HK-2 (cell line): ENCODE measurements at regions not wholly inside any gene's neighbourhood (a gene's known extent, or its start where the extent isn't known, plus 50 kb on each side); places are given as distances from the start of the nearest gene placed in this dataset.

ENCODE experiments used
- DNase-seq: peaks from one replicate; pipeline ENCODE4 v3.0.0-alpha.2; 2018; ENCODE audit not compliant: unreplicated experiment

DNA sequence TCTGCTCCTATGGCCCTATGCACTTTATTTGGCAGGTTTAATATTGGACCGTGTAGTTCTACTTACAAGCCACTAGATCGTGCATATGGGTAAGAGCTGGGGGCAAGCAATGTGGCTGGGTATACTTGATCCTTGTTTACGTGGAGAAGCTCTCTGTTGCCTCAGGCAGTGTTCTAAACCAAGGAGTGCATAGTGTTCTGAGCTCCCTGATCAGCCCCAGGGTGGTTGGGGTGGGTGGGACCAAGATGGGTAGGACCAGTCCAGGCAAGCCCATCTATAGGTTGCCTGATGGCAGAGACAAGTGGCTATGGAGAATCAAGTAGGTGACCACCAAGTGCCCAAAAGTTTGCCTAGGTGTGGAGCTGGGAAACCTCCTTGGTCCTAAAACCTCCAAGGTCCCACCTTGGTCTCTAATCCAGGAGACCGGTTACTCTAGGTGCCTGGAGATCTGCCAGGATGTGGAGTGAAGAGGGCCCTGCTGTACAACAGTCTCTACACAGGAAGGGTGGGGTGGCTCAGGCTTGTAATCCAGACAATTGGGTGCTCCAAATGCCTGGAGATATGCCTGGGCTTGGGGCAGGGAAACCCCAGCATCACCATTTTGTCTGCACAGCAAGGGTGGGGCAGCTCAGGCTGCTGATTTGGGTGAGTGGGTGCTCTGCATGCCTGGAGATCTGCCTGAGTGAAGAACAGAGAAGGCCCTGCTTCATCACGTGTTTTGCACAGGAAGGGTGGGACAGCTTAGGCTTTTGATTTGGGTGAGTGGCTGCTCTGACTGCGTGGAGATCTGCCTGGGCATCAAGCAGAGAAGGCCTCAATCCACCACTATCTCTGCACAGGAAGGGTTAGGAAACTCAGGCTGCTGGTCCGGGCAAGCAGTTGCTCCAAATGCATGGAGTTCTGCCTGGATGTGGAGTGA is 659.8 kb downstream of the TLE4 start:
- DNase-seq, result no peak

DNA sequence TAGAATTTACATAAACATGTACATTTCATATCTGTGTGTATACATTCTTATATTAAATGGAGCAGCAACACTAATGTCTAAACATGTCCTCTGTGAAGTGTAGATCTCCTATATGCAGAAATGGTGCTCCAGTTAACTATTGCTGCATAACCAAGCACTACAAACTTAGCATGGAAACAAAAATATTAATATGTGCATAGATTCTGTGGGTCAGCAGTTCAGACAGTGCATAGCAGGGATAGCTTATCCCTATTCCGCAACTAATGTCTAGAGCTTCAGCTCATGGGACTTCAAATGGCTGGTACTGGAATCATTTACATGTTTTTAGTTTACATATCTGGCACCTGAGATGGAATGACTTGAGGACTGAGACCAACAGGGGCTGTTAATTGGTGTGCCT is 652.1 kb downstream of the TLE4 start:
- DNase-seq, result no peak

DNA sequence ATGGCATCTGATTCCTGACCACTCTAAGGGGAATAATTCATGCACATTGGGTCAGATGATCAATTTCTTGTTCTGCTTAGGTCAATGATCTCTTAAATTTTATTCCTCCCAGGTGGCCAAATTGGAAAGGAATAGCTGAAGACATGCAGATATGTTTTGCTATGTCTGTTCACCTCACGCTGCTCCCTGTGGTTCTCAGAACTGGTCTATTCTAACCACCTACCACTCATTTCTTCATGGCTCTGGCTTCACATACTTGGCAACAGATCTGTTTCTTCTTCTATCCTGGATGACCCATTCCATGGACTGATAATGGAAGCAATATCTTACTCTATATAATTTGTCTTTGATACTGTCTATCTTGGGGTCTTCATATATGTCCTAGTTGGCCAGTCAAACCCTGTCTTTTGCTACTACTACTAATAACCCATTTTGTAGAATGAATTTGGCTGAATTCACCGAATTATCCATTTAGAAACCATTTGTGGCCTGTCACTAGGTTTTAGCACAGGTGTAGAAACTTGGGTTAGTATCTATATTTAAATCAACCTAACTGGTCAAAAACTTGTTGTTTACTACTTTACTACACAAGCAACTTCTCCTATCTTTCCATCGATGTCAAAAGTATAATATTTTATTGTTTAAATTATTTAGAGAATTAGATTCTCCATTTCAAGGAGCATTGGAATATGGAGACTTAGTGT is 650.9 kb downstream of the TLE4 start:
- DNase-seq, result no peak

DNA sequence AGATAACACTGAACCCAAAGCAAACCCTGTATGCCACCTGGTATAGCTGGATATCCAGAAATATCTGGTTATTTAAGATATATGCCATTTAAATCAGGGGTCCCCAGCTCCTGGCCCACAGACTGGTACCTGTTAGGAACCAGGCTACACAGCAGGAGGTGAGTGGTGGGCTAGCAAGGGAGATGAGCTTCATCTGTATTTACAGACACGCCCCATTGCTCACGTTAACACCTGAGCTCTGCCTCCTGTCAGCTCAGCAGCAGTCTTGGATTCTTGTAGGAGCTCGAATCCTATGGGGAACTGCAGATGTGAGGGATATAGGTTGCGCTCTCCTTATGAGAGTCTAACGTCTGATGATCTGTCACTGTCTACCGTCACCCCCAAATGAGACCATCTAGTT is 646.6 kb downstream of the TLE4 start:
- no peak for DNase-seq

DNA sequence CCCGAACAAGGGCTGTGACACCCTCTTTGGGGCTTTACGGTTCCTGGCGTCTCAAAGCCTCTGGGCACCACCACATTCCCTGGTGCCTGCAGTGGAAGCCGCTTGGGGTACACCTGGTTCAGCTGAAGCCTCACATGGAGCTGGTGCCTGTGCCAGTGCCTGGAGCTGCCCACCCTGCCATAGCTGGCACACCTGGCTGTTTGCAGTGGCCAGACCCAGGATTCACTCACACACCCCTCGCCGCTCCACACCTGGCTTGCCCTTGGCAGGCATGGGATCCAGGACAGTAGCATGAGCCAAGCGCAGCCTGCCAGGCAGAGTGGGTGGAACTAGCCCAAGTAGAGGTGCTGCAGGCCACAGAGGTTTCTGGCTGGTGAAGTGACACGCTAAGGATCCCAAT is 641.8 kb downstream of the TLE4 start:
- no peak for DNase-seq

DNA sequence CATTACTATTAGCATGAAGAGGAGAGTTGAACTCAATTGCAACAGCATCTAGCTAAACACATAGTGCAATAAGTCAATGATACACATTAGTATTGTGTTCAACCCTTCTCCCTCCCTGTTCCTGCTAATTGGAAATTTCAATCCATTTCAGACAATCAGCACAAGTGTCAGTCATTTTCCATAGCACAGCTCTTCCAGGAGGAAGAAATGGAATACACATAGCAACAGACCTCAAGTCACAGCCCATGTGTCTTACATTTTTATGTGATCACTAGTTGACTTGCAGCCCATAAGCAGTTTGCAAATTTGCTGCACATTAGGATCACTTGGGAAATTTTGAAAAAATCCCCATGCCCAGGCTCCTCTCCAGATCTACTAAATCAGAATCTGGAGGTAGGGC is 636.9 kb downstream of the TLE4 start:
- no peak for DNase-seq

DNA sequence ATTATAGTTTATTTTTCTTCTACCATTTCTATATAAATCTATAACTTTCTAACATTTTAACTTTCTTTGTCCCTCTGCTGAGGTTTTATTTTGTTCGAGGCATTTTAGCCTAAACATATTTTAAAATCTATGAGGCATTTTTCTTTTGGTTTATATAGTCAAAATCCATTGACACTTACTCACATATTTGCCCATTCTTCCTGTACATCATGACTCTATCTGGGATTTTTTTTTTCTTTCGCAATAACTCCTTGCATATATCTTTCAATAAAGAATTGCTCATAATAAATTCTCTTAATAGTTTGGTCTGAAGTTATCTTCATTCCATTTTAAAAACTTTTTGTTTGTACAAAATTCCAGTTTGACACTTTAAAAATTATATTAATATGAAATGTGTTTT is 632.3 kb downstream of the TLE4 start:
- no peak for DNase-seq

DNA sequence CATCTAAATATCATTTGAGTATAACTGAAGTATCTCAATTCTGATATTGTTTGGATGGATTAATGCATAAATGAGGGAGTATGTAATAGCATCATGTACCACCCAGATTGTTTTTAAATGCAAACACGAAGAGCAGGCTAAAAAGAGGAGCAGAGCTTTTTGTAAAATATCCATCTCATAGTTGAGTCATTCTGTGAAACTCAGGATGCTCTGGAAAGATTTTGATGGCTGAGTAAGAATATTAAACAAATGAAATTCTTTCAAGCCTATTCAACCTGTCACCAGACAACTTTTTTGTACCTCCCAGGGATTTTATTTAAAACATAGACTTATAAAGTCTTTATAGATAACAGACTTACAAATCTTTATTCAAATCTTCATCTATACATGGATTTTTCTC is 625.9 kb downstream of the TLE4 start:
- no peak for DNase-seq

DNA sequence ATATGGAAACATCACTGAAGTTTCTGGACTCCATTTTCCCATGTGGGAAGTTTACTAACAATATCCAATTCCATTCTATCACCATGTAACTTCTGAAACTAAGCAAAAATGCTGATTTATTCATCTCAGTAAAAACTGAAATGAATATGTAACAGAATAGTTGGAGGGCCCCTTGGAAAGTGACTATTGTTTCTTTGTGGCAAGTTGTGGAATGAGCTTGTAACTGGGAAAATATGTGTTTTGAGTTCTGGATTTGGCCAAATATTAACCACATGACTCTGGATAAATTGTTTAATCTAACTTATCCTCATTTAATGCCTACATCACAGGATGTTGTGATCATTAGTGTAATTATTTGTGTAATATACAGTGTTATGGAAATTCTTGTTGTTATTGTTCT is 619.3 kb downstream of the TLE4 start:
- no peak for DNase-seq

DNA sequence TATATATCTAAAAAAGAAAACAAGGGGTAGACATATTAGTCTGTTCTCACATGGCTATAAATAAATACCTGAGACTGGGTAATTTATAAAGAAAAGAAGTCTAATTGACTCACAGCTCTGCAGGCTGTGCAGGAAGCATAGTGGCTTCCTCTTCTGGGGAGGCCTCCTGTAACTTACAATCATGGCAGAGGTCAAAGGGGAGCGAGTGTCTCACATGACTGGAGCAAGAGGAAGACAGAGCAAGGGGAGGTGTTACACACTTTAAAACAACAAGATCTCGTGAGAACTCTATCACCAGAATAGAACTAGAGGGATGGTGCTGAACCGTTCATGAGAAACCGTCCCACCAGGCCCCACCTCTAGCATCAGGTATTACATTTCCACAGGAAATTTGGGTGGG is 616.8 kb downstream of the TLE4 start:
- no peak for DNase-seq

DNA sequence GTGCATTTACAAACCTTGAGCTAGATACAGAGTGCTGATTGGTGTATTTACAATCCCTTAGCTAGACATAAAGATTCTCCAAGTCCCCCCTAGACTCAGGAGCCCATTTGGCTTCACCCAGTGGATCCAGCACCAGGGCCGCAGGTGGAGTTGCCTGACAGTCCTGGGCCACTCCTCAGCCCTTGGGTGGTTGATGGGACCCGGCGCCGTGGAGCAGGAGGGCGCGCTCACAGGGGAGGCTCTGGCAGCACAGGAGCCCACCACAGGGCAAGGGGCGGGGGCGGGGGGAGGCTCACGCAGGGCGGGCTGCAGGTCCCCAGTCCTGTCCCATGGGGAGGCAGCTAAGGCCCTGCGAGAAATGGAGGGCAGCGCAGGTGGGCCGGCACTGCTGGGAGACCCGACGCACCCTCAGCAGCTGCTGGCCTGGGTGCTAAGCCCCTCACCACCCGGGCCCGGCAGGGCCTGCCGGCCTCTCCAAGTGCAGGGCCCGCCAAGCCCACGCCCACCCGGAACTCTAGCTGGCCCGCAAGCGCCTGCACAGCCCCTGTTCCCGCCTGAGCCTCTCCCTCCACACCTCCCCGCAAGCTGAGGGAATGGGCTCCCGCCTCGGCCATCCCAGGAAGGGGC is 613.5 kb downstream of the TLE4 start:
- DNase-seq, result no peak

DNA sequence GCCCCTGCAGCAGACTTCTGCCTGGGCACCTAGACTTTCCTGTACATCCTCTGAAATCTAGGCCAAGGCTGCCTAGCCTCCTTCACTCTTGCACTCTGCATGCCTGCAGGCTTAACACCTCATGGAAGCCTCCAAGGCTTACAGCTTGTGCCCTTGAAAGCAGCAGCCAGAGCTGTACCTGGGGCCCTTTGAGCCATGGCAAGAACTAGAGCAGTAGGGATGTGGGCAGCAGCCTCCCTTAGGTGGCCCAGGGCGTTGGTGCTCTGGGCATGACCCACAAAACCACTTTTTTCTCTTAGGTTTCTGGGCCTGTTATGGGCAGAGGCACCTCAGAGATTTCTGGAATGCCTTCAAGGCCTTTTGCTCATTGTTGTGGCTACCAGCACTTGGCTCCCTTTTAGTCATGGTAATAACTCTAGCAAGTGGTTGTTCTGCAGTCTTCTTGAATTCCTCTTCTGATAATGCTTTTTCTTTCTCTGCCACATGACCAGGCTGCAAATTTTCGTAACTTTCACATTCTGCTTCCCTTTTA is 606.2 kb downstream of the TLE4 start:
- no peak for DNase-seq

DNA sequence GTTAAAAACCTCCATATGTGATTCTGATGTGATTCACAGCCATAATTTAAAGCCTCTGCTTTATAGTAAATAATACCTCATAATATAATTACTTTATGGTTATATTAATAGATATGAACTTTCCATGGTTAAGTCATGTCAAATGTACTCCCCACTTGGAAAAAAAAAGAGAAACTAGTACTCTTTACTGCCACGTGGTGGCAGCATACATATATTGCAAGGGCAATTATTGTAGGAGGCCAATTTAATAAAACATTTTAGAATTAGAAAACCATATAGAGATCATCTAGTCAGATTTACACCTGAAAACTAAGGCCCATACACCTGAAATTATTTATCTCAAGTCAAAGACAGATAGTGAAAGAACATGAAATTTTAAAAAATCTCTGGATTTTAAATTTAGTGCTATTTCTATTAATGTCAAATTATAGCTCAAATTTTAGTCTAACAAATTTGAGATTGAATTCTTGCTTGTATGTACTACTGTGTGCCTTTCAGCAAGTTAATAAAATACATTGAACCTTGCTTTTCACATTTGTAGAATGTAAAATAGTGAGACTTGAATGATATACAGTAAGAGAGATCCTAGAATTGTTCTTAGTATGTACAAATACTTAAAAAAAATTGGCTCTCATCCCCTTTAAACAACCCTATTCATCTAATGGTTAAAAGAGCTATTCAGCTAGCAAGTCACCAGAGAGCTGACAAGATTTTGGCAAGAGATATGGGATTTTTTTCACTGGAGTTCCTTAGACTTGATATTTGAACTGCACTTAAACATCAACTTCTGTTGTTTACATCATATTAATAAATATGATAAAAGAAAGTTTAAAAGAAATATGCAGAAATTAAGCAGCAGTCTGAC is 603.8 kb downstream of the TLE4 start:
- no peak for DNase-seq

DNA sequence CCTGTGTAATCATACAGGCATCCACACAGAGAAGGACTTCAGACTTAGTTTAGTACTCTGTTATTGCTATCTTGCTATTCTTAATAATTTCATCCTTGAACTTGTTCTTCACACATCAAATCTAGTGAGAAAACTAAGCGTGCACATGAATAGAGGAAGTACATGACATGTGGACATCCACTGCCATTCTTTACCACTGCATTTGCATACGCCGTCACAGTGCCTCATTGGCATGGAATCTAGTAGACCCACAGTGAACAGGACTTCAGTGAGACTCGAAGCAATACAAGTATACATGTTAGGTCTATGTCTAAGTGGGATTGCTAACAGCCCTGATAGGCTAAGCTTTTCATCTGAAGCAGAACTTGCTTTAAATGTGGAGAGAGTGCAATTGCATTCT is 592.1 kb downstream of the TLE4 start:
- no peak for DNase-seq

DNA sequence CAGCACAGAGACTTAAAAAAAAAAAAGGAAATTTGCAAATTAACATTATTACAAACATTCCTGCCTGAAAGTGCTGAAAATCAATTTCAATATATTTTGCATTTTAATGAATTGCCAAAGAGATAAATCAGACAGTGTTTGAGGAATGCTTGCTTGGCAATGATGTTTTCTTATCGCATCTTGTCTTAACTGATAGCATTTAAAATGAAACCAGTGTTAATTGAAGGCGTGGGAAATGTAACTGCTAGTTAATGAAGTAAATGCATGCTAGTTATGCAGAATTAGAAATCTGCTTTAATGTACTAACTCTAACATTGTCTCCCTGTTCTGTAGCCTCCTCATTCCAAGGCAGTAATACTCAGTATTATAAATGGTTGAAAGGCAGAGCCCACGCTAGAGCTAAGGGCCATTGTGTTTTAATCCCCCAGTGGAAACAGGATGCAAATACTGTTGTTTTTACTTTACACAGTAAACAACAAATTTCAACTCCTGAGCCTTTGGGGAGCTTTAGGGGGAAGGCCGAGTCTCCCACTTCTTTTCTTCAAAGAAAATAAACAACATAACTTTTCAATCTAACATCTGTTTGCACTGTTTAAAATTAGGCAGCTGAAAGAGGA is 586.9 kb downstream of the TLE4 start:
- no peak for DNase-seq

DNA sequence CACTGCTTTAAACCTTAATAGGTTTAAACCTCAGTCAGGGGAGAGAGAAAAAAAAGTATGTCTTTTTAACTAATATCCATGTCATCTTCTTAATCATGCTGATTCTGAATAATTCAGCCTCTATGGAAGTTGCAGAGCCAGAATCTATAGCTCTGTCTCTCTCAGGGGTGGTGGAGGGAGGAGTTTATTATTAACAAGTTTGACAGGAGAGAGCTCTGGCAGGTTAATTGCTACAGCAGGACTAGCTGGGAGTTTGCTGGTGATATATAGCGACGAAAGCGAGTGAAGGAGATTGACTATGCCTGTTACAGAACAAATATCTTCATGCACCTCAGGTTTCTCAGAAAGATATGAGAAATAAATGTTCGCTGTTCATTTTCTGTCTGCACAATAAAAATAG is 586.4 kb downstream of the TLE4 start:
- DNase-seq, result no peak

DNA sequence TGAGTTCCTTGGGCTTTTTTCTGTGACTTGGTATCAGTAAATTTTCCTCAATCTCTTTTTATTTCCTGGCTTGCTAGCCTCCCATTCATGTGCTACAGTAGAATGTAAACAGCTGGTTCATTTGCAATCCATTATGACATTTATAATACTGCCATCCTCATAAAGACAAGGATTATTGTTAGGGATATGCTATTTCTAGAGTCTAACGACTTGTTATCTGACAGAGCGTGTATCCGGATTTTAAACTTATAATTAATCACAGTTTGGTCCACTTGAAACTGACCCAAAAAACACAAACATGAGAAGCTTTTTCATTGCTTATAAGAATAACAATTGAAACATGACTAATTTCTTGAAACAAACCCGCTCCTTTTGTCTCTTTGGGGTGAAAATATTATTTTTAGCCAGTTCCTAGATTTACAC is 585.8 kb downstream of the TLE4 start:
- no peak for DNase-seq

DNA sequence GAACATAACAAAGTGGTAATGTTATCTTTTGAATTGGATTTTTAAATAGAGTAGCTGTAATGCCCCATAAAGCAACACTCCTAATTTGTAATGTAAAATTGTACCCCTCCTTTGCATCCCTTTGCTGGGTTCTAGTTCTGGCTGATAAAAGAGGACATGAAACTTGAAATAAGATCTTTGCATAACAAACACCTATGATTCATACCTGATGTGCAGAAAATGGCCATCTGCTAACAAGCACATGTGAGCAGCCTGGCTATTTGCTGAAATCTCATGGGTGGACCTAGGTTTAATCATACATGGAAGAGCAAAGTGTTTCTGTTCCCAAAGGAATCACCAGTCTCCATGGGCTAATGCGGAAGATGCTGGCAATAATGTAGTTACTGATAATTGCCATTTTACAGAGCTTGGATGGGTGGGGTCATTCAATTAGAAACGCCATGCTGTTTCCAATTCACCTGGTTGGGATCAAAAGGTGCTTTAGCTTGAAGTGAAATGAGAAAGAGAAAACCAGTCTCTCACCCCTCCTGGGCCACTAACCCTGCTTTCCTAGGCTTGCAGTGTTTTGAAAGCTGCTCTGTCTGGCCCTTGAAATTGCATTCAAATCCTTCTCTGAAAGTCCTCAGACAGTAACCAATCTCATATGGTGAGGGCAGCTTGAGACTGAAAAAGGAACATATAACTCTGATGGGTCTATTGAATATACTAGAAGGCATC is 585.1 kb downstream of the TLE4 start:
- DNase-seq, result no peak

DNA sequence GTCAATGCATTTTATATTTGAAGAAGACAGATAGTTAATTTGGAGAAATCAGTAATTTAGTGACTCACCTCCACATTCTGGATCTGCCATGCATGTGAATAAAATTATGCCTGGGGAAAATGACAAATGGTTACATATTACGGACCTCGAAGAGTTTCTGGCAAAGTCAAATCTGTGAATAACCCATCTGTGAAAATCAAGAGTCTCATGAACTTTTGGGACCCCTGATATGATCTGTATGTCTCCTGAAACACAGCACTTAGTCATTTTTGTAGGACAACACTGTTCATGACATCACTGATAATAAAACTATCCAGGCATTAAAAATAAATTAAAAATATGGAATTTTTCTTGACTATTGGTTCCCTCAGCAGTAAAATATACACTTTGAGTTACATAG is 584.5 kb downstream of the TLE4 start:
- DNase-seq, result no peak

DNA sequence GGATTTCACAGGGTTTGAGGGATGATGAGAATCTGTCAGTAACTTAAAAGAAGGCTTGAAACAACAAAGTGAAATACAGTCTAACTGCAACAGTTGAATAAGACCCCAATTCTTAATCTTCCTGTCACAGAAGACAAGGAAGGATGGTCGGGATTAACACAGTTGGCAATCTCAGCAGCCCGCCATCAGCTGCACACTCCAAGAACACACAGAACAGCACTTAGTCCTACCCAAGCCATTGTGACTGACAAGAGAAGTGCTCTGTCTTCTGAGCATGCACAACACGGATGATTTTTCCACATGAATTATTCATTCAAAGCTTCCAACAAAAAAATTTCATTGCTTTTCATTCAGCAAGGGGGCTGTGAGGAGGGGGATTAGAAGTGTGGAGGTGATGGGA is 576.1 kb downstream of the TLE4 start:
- no peak for DNase-seq

DNA sequence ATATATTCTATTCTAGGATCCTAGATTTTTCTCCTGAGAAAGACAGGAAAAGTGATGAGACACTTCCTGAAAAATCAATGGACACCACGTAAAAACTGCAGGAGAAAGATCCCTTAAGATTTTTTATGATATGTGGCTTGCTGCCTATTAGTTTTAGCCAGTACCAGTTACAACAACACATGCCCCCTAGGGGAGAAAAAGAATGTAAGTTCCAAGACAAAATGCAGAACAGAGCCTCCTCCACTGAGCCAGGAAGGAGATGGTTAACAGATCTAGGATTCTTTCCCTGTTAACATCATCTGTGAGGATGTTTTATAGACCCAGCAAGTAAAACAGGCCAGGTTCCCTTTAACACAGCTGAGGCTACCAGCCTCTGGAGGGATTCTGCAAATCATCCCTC is 574.7 kb downstream of the TLE4 start:
- no peak for DNase-seq
